Right lobe of liver (tissue), 4 donors: ENCODE measurements at regions not wholly inside any gene's neighbourhood (a gene's known extent, or its start where the extent isn't known, plus 50 kb on each side); places are given as distances from the start of the nearest gene placed in this dataset.

Experiments
- CTCF ChIP-seq, 4 donors: fragments of 200-600 bp in 3 of 4; fragments of 450-650 bp in 1 of 4; IDR thresholded peaks; one replicate each; pipeline versions ENCODE4 v1.5.1 to v1.8.0; 2016 to 2022; ENCODE audit warnings: antibody characterized with exemption in 4 of 4, mild to moderate bottlenecking in 2 of 4
- POLR2A ChIP-seq: fragments of 450-650 bp; IDR thresholded peaks from one replicate; pipeline ENCODE4 v1.6.1; 2017; ENCODE audit warnings: antibody characterized with exemption, mild to moderate bottlenecking
- donor health status: DM: no; HTN: no; CAD: no.
- donor health status: DM: no; HTN: no; CAD: no.
- donor health status: DM: no; HTN: yes; CAD: no.

- TF ChIP-seq POLR2A (no peak), CTCF (IDR thresholded peaks at IDR 0.05) (no peak)
These were observed 81.7 kb upstream of the GATA5 start for GRCh38 chr20:62557462-62557861.
